H1 (cell line): ENCODE measurements at regions not wholly inside any gene's neighbourhood (a gene's known extent, or its start where the extent isn't known, plus 50 kb on each side); places are given as distances from the start of the nearest gene placed in this dataset.

Source experiments
- ASH2L ChIP-seq: fragments of 200-600, 300-600 bp; sonication (generic); IDR thresholded peaks from one replicate; pipeline ENCODE4 v1.7.1; 2017; ENCODE audit warnings: low read length
- BACH1 ChIP-seq: IDR thresholded peaks from 2 replicates; pipeline ENCODE4 v1.6.1; 2012; ENCODE audit warnings: low read length, improper control_type of control experiment
- EGR1 ChIP-seq: IDR thresholded peaks from 2 replicates; pipeline ENCODE4 v1.6.1; 2011; ENCODE audit warnings: low read depth, low read length, borderline replicate concordance
- EZH2 ChIP-seq: fragments of 200-600 bp; sonication (generic); IDR thresholded peaks from 2 replicates; pipeline ENCODE4 v1.7.1; 2012; ENCODE audit warnings: low read depth, mild to moderate bottlenecking, moderate library complexity, low read length, inconsistent platforms; ENCODE audit not compliant: severe bottlenecking
- GABPA ChIP-seq: IDR thresholded peaks from 2 replicates; pipeline ENCODE4 v1.6.1; 2011; ENCODE audit warnings: mild to moderate bottlenecking, low read length, moderate library complexity, borderline replicate concordance; ENCODE audit not compliant: insufficient read depth
- NANOG ChIP-seq: IDR thresholded peaks from 2 replicates; pipeline ENCODE4 v1.6.1; 2011; ENCODE audit warnings: low read length, low read depth, mild to moderate bottlenecking, inconsistent platforms; ENCODE audit not compliant: insufficient read depth, poor library complexity, severe bottlenecking
- PHF8 ChIP-seq: fragments of 200-600 bp; sonication (generic); conservative IDR thresholded peaks from 2 replicates; pipeline ENCODE4 v1.7.1; 2012; ENCODE audit warnings: low read depth, mild to moderate bottlenecking, inconsistent platforms, low read length, moderate library complexity
- RBBP5 ChIP-seq: IDR thresholded peaks from 2 replicates; pipeline ENCODE4 v1.7.1; 2012; ENCODE audit warnings: low read depth, mild to moderate bottlenecking, inconsistent platforms, low read length, moderate library complexity, borderline replicate concordance
- RFX5 ChIP-seq: IDR thresholded peaks from 2 replicates; pipeline ENCODE4 v1.6.1; 2011; ENCODE audit warnings: low read depth, low read length, improper control_type of control experiment, borderline replicate concordance
- SIN3A ChIP-seq, 2 experiments: IDR thresholded peaks in 1 of 2; conservative IDR thresholded peaks in 1 of 2; 2 replicates each; pipeline ENCODE4 v1.6.1; 2011 to 2012; ENCODE audit warnings: low read length in 2 of 2, improper control_type of control experiment in 1 of 2, low read depth in 1 of 2, mild to moderate bottlenecking in 1 of 2
- TF ChIP-seq, protein P1 (sequence below): IDR thresholded peaks from 2 replicates; pipeline ENCODE4 v1.6.1; 2012; ENCODE audit warnings: inconsistent platforms
- TF ChIP-seq, protein P2 (sequence below): IDR thresholded peaks from 2 replicates; pipeline ENCODE4 v1.6.1; 2012; ENCODE audit warnings: inconsistent platforms

DNA sequence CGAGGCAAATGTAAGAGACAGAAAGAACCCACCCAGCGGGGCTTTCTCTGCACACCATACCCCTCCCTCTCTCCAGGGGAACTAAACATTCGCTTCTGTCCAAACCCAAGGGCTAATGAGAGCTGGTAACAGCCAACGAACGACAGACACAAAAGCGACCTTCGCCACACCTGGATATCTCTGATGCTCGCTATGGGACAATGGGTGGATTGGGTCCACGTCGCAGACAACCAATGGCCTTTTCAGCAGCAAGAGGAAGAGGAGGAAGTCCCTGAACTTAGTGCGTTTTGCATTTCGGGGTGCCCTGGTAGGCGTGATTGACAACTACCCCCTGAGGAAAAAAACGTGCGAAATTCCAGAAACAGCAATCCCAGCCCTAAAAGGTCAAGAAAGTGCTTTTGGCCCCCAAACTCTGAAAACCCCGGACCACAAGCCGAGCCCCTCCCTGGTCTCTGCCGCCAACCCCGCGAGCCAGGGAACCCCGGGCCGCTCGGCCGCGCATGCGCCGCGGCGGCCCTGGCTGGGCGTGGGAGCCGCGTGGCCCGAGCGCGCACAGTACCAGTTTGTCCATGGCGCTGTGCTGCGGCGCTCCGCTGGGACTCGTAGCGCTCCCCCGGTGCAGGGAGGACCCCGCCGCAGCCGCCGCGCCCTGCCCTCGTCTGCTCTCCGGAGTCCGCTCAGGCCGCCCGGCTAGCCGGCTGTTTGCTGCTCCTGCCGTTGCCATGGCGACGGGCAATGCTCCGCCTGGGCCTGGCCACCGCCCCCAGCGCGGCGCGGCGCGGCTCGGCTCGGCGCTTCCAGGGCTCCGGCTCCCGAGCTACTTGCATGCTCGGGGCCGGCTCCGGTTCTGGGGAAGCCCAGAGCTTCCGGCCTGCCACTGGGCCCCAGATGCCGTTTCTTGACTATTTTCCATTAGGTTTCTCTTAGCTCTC lies 66.9 kb upstream of the DNAH5 start (continued):
- TF ChIP-seq, protein P1, sequence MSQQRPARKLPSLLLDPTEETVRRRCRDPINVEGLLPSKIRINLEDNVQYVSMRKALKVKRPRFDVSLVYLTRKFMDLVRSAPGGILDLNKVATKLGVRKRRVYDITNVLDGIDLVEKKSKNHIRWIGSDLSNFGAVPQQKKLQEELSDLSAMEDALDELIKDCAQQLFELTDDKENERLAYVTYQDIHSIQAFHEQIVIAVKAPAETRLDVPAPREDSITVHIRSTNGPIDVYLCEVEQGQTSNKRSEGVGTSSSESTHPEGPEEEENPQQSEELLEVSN = 0 out of 2 replicates have a peak, but pooled peaks have one; percentile 16
- TF ChIP-seq RBBP5 (peak; percentile 70; the same call in 1 of the 2 replicates), RFX5 (no peak), PHF8 (peak; percentile 58; the same call in 1 of the 2 replicates), EZH2 (peak; percentile 15), BACH1 (peak; percentile 35; the same call in 1 of the 2 replicates), ASH2L (peak; percentile 85), EGR1 (0 out of 2 replicates have a peak, but pooled peaks have one; percentile 22), SIN3A (conservative IDR thresholded peaks at IDR 0.05 in 1 of 2, IDR thresholded peaks at IDR 0.05 in 1 of 2; ENCODE audit: low read depth in 1 of 2, low read length in 2 of 2) (peak; percentile 72 to 88; a peak in 1 of 4 replicates), NANOG (peak; percentile 19), GABPA (0 out of 2 replicates have a peak, but pooled peaks have one; percentile 50)
- TF ChIP-seq, protein P2, sequence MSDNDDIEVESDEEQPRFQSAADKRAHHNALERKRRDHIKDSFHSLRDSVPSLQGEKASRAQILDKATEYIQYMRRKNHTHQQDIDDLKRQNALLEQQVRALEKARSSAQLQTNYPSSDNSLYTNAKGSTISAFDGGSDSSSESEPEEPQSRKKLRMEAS = peak; percentile 63; the same call in 1 of the 2 replicates
